Upper lobe of right lung (tissue), 1 donor: ENCODE measurements at regions not wholly inside any gene's neighbourhood (a gene's known extent, or its start where the extent isn't known, plus 50 kb on each side); places are given as distances from the start of the nearest gene placed in this dataset.

Experiments used
- ATAC-seq: fragments of 200-7000 bp; cut with Tn5 transposase; one replicate; pipeline ENCODE4 v1.9.1; 2020; ENCODE audit warnings: mild to moderate bottlenecking, moderate library complexity
- DNase-seq: peaks from one replicate; pipeline ENCODE4 v3.0.0-alpha.2; 2020
- H3K27ac ChIP-seq: fragments of 200-600 bp; one replicate; pipeline ENCODE4 v1.8.0; 2022
- H3K27me3 ChIP-seq: fragments of 200-600 bp; one replicate; pipeline ENCODE4 v1.8.0; 2022; ENCODE audit warnings: mild to moderate bottlenecking
- H3K36me3 ChIP-seq: fragments of 200-600 bp; one replicate; pipeline ENCODE4 v1.8.0; 2022
- H3K4me1 ChIP-seq: fragments of 200-600 bp; one replicate; pipeline ENCODE4 v1.8.0; 2022
- H3K4me3 ChIP-seq: fragments of 200-600 bp; one replicate; pipeline ENCODE4 v1.8.0; 2022; ENCODE audit warnings: mild to moderate bottlenecking
- H3K9me3 ChIP-seq: fragments of 200-600 bp; one replicate; pipeline ENCODE4 v1.8.0; 2022
- CTCF ChIP-seq: fragments of 200-600 bp; IDR thresholded peaks from one replicate; pipeline ENCODE4 v1.8.0; 2022; ENCODE audit warnings: antibody characterized with exemption
- intact Hi-C: fragments of 100-400 bp; cut with DNase I; formaldehyde crosslinking; loops from one replicate; pipeline ENCODE4 v1.11.0; 2022
- donor health status: DM: no; HTN: yes; CAD: no; lungs with severe emphysema.

GRCh38 chr11:79794484-79795393 lies 353.9 kb upstream of the TENM4 start:
- ATAC-seq (peak; percentile 82), DNase-seq (no peak)
- Histone ChIP-seq H3K9me3 (no peaks in the 10 kb centered on the region), H3K36me3 (no peaks in the 10 kb centered on the region), H3K4me1 (no peaks in the 10 kb centered on the region), H3K27ac (no peak overlapping the region), H3K4me3 (no peak overlapping the region), H3K27me3 (no peaks in the 10 kb centered on the region)
- intact Hi-C loops: no loop called here
- no peak for TF ChIP-seq CTCF

- ATAC-seq (peak; percentile 26), DNase-seq (no peak)
- intact Hi-C loops: no loop called here
- Histone ChIP-seq H3K4me3 (no peak overlapping the region), H3K4me1 (no peaks in the 10 kb centered on the region), H3K27me3 (no peaks in the 10 kb centered on the region), H3K9me3 (no peaks in the 10 kb centered on the region), H3K27ac (no peak overlapping the region), H3K36me3 (no peaks in the 10 kb centered on the region)
- no peak for TF ChIP-seq CTCF
Measured at GRCh38 chr11:79794057-79794456, 353.2 kb upstream of the TENM4 start.

GRCh38 chr11:79786961-79787360 lies 346.1 kb upstream of the TENM4 start:
- ATAC-seq (no peak), DNase-seq (no peak)
- Histone ChIP-seq H3K27ac (no peak overlapping the region), H3K4me1 (no peaks in the 10 kb centered on the region), H3K36me3 (no peaks in the 10 kb centered on the region), H3K27me3 (no peaks in the 10 kb centered on the region), H3K4me3 (no peak overlapping the region), H3K9me3 (no peaks in the 10 kb centered on the region)
- no peak for TF ChIP-seq CTCF
- intact Hi-C loops: no loop called here

GRCh38 chr11:79783833-79784232 lies 343.0 kb upstream of the TENM4 start:
- intact Hi-C loops: no loop called here
- no peaks in the 10 kb centered on the region for H3K36me3 ChIP-seq
- no peak for DNase-seq
- H3K27me3 ChIP-seq: no peaks in the 10 kb centered on the region
- H3K4me3 ChIP-seq: no peak overlapping the region
- H3K27ac ChIP-seq: no peak overlapping the region
- no peaks in the 10 kb centered on the region for H3K9me3 ChIP-seq
- no peak for TF ChIP-seq CTCF
- H3K4me1 ChIP-seq: no peaks in the 10 kb centered on the region
- ATAC-seq: no peak

GRCh38 chr11:79768343-79768742 lies 327.5 kb upstream of the TENM4 start:
- no peaks in the 10 kb centered on the region for H3K27me3 ChIP-seq
- ATAC-seq (no peak), DNase-seq (no peak)
- intact Hi-C loops: no loop called here
- H3K9me3 ChIP-seq: no peaks in the 10 kb centered on the region
- H3K4me3 ChIP-seq: no peak overlapping the region
- no peak for TF ChIP-seq CTCF
- no peak overlapping the region for H3K27ac ChIP-seq
- H3K36me3 ChIP-seq: no peaks in the 10 kb centered on the region
- H3K4me1 ChIP-seq: no peaks in the 10 kb centered on the region
